Ecto neural progenitor cell (in vitro differentiated cells): ENCODE measurements at regions not wholly inside any gene's neighbourhood (a gene's known extent, or its start where the extent isn't known, plus 50 kb on each side); places are given as distances from the start of the nearest gene placed in this dataset.
"Not testable (repeated sequence)": the region's sequence is repeated elsewhere in the genome, so short reads cannot be mapped to it uniquely, and the experiment has no call there.

Experiments used
- DNase-seq: peaks from one replicate; pipeline ENCODE4 v3.0.0-alpha.2; 2018; ENCODE audit warnings: low spot score

- DNase-seq = peak; percentile 49
Measured at GRCh38 chr4:92012899-92013867, 290.6 kb upstream of the GRID2 start.

- DNase-seq = no peak
Measured at GRCh38 chr4:92014067-92014466, 289.7 kb upstream of the GRID2 start.

- no peak for DNase-seq
Measured at GRCh38 chr4:92021203-92021602, 282.6 kb upstream of the GRID2 start.

DNA sequence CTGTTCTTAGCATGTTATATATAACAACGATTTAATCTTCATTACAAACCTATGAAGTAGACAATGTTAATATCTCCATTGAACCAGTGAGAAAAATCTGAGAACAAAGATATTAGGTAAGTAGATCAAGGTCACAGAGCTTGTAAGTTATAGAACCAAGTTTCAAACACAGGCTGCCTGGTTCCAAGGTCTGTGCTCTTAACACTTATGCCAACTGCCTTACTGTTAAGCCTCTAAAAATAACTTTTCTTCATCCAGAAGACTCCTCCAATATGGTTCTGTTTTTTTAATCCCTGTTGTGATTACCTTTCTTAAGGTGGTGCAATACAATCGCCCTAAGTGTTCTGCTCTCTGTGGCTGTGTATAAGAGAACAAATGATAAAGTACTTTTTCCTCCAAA is 282.0 kb upstream of the GRID2 start:
- DNase-seq = no peak

- DNase-seq = not testable (repeated sequence)
Measured at GRCh38 chr4:92028830-92029229, 274.9 kb upstream of the GRID2 start.

DNA sequence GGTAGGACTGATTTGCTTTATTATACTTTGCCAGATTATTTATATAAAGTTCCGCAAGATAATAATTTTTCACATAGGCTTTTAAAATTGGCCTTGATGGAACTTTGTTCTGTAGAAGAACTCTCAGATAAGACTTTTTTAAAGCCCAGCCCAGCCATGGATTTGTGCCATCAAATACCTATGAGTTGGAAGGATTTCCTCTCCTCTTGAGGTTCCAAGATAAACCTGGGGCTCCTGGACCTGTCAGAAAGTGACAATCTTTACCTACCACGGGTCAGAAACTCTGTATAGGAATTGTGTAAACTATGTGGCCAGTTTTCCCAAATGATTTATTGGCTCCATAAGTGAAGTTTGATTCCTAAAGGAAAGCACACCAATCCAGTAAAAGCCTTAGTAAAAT is 271.9 kb upstream of the GRID2 start:
- DNase-seq = no peak

- no peak for DNase-seq
Measured at GRCh38 chr4:92035666-92036065, 268.1 kb upstream of the GRID2 start.

DNA sequence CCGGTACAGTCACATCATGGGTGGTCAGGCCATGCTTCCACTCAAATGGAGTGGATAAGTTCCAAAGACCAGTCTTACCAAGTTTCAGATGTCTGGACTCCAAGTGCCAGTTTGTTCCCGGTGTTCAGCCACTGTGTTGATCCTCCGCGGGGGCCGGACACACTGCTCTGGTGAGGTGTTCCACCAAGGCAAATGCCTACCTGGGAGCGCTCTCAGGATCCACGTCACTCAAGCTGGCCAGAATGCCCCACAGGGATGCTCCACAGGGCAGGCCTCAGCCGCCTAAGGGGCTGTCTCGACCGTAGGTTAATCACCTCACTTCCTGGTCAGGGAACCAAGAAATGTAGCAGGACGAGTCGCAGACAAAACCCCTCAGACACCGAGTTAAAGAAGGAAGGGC is 258.0 kb upstream of the GRID2 start:
- no peak for DNase-seq

- DNase-seq = no peak
Measured at GRCh38 chr4:92047209-92047875, 256.4 kb upstream of the GRID2 start.

DNA sequence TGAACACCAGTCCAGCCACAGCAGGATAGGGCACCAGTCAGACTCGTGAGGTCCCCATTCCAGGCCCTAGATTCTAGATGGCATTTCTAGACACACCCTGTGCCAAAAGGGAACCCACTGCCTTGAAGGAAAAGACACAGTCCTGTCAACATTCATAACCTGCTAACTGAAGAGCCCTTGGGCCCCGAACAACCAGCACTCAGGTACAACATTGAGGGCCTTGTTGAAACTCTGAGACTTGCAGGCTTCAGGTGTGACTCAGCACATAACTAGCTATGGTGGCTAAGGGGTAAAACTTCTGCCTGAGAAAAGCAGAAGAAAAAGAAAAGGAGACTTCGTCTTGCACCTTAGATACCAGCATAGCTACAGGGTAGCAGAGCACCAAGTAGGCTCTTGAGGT is 252.9 kb upstream of the GRID2 start:
- no peak for DNase-seq

DNA sequence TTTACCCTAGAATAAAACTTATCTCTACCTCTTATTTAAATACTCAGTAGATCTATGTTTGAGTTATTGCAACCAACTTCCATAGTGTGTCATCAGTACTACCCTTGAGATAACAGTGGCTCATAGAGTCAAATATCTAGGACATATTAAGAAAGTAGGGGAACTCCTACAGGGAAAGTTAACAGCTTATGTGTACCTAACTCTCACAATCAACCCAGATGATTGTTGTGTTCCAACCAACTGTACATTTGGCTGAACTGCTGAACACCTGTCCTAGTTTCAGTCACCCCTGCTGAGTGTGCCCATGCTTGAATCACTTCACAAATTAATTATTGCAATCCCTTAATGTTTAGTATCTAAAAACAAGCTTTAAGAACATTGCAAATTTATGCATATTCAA is 244.2 kb upstream of the GRID2 start:
- no peak for DNase-seq

- no peak for DNase-seq
Measured at GRCh38 chr4:92060333-92060732, 243.4 kb upstream of the GRID2 start.

- no peak for DNase-seq
Measured at GRCh38 chr4:92064574-92064973, 239.2 kb upstream of the GRID2 start.

GRCh38 chr4:92066485-92066884 is 237.3 kb upstream of the GRID2 start:
- DNase-seq = no peak

DNA sequence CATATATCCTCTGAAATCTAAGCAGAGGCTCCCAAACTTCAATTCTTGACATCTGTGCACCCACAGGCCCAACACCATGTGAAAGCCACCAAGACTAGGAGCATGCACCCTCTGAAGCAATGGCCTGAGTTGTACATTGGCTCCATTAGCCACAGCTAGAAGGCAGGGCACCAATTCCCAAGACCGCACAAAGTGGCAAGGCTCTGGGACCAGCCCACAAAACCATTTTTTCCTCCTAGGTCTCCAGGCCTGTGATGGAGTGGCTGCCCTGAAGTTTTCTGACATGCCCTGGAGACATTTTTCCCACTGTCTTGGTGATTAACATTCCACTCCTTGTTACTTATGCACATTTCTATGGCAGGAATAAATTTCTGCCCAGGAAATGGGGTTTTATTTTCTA is 232.2 kb upstream of the GRID2 start:
- no peak for DNase-seq

DNA sequence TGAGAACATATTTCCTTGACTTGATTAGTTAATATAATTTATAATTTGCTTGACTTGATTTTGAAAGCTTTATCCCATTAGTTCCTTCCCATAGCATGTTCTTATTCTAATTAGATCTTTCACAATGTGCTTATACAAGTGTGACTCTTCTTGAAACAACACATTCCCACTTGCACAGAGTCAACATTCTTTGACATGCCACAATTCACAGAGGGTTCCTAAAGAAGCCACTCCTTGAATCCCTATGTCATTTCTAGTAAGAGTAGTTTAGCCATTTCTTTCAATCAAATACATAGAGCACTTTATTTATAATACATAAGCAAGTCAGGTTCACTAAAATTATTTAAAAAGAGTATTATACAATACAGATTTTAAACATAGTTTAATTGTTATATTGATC is 228.9 kb upstream of the GRID2 start:
- no peak for DNase-seq

DNA sequence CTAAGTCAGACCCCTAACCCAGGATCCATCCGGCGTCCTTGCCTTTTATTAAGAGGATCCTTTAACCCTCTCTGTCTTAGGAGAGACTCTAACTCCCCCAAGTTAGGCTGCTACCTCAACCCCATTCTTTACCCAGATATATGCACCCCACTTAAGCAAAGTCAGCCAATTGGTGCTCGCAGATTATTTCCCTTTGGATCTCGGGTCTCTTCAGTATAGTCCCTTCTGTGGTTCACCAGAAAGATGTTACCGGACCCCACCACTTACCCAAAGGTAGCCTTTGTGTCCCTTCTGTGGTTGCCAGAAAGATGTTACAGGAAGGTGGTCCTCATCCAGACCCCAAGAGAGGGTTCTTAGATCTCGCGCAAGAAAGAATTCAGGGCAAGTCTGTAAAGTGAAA is 212.9 kb upstream of the GRID2 start:
- no peak for DNase-seq

DNA sequence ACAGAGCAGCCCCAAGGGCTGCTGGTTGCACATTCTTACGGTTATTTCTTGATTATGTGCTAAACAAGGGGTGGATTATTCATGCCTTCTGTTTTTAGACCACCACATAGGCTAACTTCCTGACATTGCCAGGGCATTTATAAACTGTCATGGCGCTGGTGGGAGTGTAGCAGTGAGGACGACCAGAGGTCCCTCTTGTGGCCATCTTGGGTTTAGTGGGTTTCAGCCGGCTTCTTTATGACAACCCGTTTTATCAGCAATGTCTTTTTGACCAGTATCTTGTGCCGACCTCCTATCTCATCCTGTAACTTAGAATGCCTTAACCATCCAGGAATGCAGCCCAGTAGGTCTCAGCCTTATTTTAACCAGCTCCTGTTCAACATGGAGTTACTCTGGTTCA is 212.4 kb upstream of the GRID2 start:
- DNase-seq = no peak

DNA sequence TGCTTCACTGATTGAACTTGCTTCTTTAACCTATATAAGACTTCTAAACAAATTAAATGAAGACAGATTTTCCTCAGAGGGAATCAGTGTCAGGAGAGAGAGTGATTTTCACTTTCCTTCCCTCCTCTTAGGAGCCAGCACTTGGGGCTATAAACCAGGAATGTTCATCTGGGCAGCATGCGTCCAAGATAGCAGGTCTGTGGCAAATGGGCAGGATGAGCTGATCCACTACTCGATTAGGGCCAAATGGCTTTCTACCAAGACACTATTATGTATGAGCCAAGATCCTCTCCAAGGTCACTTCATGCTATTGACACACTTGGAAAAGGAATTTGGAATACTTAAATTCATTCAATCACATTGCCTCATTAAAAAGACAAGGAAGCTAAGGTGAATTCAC is 203.9 kb upstream of the GRID2 start:
- DNase-seq = no peak

DNA sequence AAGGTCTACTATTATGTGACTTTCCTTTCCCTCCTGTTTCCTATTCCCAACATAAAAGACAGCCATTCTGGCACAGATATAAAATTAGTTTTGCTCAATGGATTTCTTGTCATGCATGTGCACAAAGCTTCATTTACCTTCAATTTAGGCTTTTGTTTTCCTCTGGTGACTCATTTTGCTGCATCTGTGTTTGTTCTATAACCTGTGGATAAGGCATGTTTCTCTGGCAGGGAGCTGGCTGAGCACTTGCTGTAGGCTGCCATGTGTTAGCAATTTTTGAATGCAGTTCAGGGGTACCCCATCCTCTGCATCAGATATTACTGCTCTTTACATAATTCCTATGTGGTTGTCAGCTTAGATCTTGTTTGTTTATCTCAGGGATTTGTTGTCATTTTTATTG is 202.8 kb upstream of the GRID2 start:
- no peak for DNase-seq

- no peak for DNase-seq
Measured at GRCh38 chr4:92101737-92102172, 202.0 kb upstream of the GRID2 start.

GRCh38 chr4:92104506-92104905 is 199.3 kb upstream of the GRID2 start:
- DNase-seq = no peak

- no peak for DNase-seq
Measured at GRCh38 chr4:92106816-92107215, 196.9 kb upstream of the GRID2 start.
